Renal cortical epithelial cell (primary cell): ENCODE measurements at regions not wholly inside any gene's neighbourhood (a gene's known extent, or its start where the extent isn't known, plus 50 kb on each side); places are given as distances from the start of the nearest gene placed in this dataset.
A peak's percentile ranks its signal among the peaks of the same experiment; 100 is the strongest.

Experiments used
- DNase-seq: peaks from one replicate; pipeline ENCODE4 v3.0.0-alpha.2; 2011; ENCODE audit warnings: low read depth

GRCh38 chr2:144215701-144216675 lies 303.9 kb downstream of the ZEB2 start:
- no peak for DNase-seq

- no peak for DNase-seq
Measured at GRCh38 chr2:144215207-144215606, 304.7 kb downstream of the ZEB2 start.

GRCh38 chr2:144213797-144214196 lies 306.1 kb downstream of the ZEB2 start:
- peak; percentile 26 for DNase-seq

GRCh38 chr2:144211826-144212225 lies 308.1 kb downstream of the ZEB2 start:
- no peak for DNase-seq

GRCh38 chr2:144211065-144211464 lies 308.9 kb downstream of the ZEB2 start:
- DNase-seq = no peak

- DNase-seq = no peak
Measured at GRCh38 chr2:144210076-144210475, 309.8 kb downstream of the ZEB2 start.

GRCh38 chr2:144208924-144209323 lies 311.0 kb downstream of the ZEB2 start:
- DNase-seq = no peak

GRCh38 chr2:144206019-144206418 lies 313.9 kb downstream of the ZEB2 start:
- no peak for DNase-seq

- no peak for DNase-seq
Measured at GRCh38 chr2:144201868-144202468, 318.0 kb downstream of the ZEB2 start.

GRCh38 chr2:144201126-144201525 lies 318.8 kb downstream of the ZEB2 start:
- no peak for DNase-seq

- DNase-seq = peak; percentile 81
Measured at GRCh38 chr2:144198116-144198515, 321.8 kb downstream of the ZEB2 start.

- no peak for DNase-seq
Measured at GRCh38 chr2:144194326-144195071, 325.4 kb downstream of the ZEB2 start.

GRCh38 chr2:144190908-144191605 lies 328.9 kb downstream of the ZEB2 start:
- DNase-seq = no peak

GRCh38 chr2:144183727-144184126 lies 336.2 kb downstream of the ZEB2 start:
- no peak for DNase-seq

- DNase-seq = no peak
Measured at GRCh38 chr2:144181001-144181400, 338.9 kb downstream of the ZEB2 start.

- no peak for DNase-seq
Measured at GRCh38 chr2:144180131-144180530, 339.8 kb downstream of the ZEB2 start.

- no peak for DNase-seq
Measured at GRCh38 chr2:144170179-144170578, 349.7 kb downstream of the ZEB2 start.

- no peak for DNase-seq
Measured at GRCh38 chr2:144166743-144167142, 353.2 kb downstream of the ZEB2 start.

GRCh38 chr2:144165599-144166250 lies 354.2 kb downstream of the ZEB2 start:
- no peak for DNase-seq

GRCh38 chr2:144163592-144163991 lies 356.3 kb downstream of the ZEB2 start:
- DNase-seq = no peak

GRCh38 chr2:144162652-144163051 lies 357.3 kb downstream of the ZEB2 start:
- DNase-seq = peak; percentile 40
